ENCODE measurements at regions not wholly inside any gene's neighbourhood (a gene's known extent, or its start where the extent isn't known, plus 50 kb on each side); places are given as distances from the start of the nearest gene placed in this dataset.

GRCh38 chr4:170875868-170876267, 786.1 kb upstream of the AADAT start:
- H3K36me3 ChIP-seq (ENCODE audit: insufficient read depth, low read length), result no peaks in the 10 kb centered on the region
- H3K4me1 ChIP-seq (ENCODE audit: insufficient read depth, low read length), result no peaks in the 10 kb centered on the region
- no peak overlapping the region for H3K4me2 ChIP-seq (ENCODE audit: insufficient read depth, low read length)
- no peaks in the 10 kb centered on the region for H3K9me3 ChIP-seq (ENCODE audit: low read depth, low read length)
- H3K79me2 ChIP-seq (ENCODE audit: insufficient read depth, low read length), result no peaks in the 10 kb centered on the region
- DNase-seq (ENCODE audit: insufficient read length, low spot score, missing footprints), result no peak
- no peaks in the 10 kb centered on the region for H3K27me3 ChIP-seq (ENCODE audit: insufficient read depth, low read length)
- TF ChIP-seq, protein P1, sequence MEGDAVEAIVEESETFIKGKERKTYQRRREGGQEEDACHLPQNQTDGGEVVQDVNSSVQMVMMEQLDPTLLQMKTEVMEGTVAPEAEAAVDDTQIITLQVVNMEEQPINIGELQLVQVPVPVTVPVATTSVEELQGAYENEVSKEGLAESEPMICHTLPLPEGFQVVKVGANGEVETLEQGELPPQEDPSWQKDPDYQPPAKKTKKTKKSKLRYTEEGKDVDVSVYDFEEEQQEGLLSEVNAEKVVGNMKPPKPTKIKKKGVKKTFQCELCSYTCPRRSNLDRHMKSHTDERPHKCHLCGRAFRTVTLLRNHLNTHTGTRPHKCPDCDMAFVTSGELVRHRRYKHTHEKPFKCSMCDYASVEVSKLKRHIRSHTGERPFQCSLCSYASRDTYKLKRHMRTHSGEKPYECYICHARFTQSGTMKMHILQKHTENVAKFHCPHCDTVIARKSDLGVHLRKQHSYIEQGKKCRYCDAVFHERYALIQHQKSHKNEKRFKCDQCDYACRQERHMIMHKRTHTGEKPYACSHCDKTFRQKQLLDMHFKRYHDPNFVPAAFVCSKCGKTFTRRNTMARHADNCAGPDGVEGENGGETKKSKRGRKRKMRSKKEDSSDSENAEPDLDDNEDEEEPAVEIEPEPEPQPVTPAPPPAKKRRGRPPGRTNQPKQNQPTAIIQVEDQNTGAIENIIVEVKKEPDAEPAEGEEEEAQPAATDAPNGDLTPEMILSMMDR (IDR thresholded peaks at IDR 0.05; ENCODE audit: extremely low read depth, low read depth, low read length), result no peak
- H2AFZ ChIP-seq (ENCODE audit: low read length), result no peak overlapping the region
- H4K20me1 ChIP-seq (ENCODE audit: insufficient read depth, low read length), result no peaks in the 10 kb centered on the region
- no peak overlapping the region for H3K27ac ChIP-seq (ENCODE audit: low read depth, low read length)
- H3K4me3 ChIP-seq (ENCODE audit: insufficient read depth, low read length), result no peak overlapping the region

DNA sequence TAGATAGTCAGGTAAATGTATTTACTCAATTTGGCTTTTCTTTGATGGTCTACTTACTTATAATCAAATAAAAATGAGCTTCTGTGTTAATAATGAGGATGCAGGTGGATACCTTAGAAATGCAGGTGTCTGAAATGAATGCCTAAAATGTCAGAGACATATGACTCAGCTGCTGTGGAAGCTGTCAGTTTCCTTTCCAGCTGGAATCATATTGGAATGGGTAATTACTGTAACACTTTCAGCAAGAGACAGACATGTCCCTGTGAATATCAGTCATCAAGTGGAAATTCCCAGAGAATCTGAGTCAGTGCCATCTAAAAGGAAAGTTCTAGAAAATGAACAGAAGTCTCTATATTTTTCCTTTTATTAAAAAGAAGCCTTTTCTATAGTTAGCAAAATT, 783.0 kb upstream of the AADAT start:
- TF ChIP-seq, protein P1 (IDR thresholded peaks at IDR 0.05; ENCODE audit: extremely low read depth, low read depth, low read length), result no peak
- DNase-seq (ENCODE audit: insufficient read length, low spot score, missing footprints), result no peak
- no peak overlapping the region for H2AFZ ChIP-seq (ENCODE audit: low read length)

DNA sequence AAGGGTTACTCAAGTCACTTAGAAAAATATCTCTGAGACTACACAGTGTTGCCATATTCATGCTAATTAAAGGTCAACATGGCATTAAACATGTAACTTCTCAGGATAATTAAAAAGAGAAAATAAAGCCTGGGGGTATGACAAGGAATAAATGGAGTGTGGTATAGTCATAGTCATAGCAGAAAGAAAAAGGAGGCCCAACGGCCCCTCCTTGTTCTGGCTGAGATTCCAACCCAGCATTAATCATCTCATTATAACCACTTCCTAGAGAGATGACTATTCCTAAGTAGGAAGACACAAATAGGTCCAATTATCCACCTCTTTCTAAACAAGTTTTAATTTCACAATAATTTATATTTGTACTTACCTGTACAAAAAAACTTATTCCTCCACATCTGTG, 778.4 kb upstream of the AADAT start:
- TF ChIP-seq, protein P1 (IDR thresholded peaks at IDR 0.05; ENCODE audit: extremely low read depth, low read depth, low read length), result no peak
- Histone ChIP-seq H3K36me3 (ENCODE audit: insufficient read depth, low read length) (no peaks in the 10 kb centered on the region), H3K9me3 (ENCODE audit: low read depth, low read length) (no peaks in the 10 kb centered on the region), H3K4me3 (ENCODE audit: insufficient read depth, low read length) (no peak overlapping the region), H3K79me2 (ENCODE audit: insufficient read depth, low read length) (no peaks in the 10 kb centered on the region), H4K20me1 (ENCODE audit: insufficient read depth, low read length) (no peaks in the 10 kb centered on the region), H3K27me3 (ENCODE audit: insufficient read depth, low read length) (no peaks in the 10 kb centered on the region), H3K4me1 (ENCODE audit: insufficient read depth, low read length) (no peaks in the 10 kb centered on the region), H2AFZ (ENCODE audit: low read length) (no peak overlapping the region), H3K27ac (ENCODE audit: low read depth, low read length) (no peak overlapping the region), H3K4me2 (ENCODE audit: insufficient read depth, low read length) (no peak overlapping the region)
- DNase-seq (ENCODE audit: insufficient read length, low spot score, missing footprints), result no peak

More for the DNA sequence above, 783.0 kb upstream of the AADAT start:
- Histone ChIP-seq H3K4me2 (ENCODE audit: insufficient read depth, low read length) (no peak overlapping the region), H3K9me3 (ENCODE audit: low read depth, low read length) (no peaks in the 10 kb centered on the region), H3K27me3 (ENCODE audit: insufficient read depth, low read length) (no peaks in the 10 kb centered on the region), H3K79me2 (ENCODE audit: insufficient read depth, low read length) (no peaks in the 10 kb centered on the region), H3K4me1 (ENCODE audit: insufficient read depth, low read length) (no peaks in the 10 kb centered on the region), H4K20me1 (ENCODE audit: insufficient read depth, low read length) (no peaks in the 10 kb centered on the region), H3K4me3 (ENCODE audit: insufficient read depth, low read length) (no peak overlapping the region), H3K27ac (ENCODE audit: low read depth, low read length) (no peak overlapping the region), H3K36me3 (ENCODE audit: insufficient read depth, low read length) (no peaks in the 10 kb centered on the region)

GRCh38 chr4:170854097-170854496, 764.3 kb upstream of the AADAT start:
- Histone ChIP-seq H3K9me3 (ENCODE audit: low read depth, low read length) (no peaks in the 10 kb centered on the region), H4K20me1 (ENCODE audit: insufficient read depth, low read length) (no peaks in the 10 kb centered on the region), H3K79me2 (ENCODE audit: insufficient read depth, low read length) (no peaks in the 10 kb centered on the region), H3K27ac (ENCODE audit: low read depth, low read length) (no peak overlapping the region), H3K27me3 (ENCODE audit: insufficient read depth, low read length) (no peaks in the 10 kb centered on the region), H3K36me3 (ENCODE audit: insufficient read depth, low read length) (no peaks in the 10 kb centered on the region), H3K4me2 (ENCODE audit: insufficient read depth, low read length) (no peak overlapping the region), H3K4me1 (ENCODE audit: insufficient read depth, low read length) (no peaks in the 10 kb centered on the region), H3K4me3 (ENCODE audit: insufficient read depth, low read length) (no peak overlapping the region), H2AFZ (ENCODE audit: low read length) (no peak overlapping the region)
- TF ChIP-seq, protein P1 (IDR thresholded peaks at IDR 0.05; ENCODE audit: extremely low read depth, low read depth, low read length), result no peak
- DNase-seq (ENCODE audit: insufficient read length, low spot score, missing footprints), result no peak

Measured in osteoblast (primary cell).